Activated CD8-positive, alpha-beta memory T cell treated with anti-CD3 and anti-CD28 coated beads, Interleukin-2, amount 50 U/mL, for 1 hour (primary cell): ENCODE measurements at regions not wholly inside any gene's neighbourhood (a gene's known extent, or its start where the extent isn't known, plus 50 kb on each side); places are given as distances from the start of the nearest gene placed in this dataset.
"Not testable (repeated sequence)": the region's sequence is repeated elsewhere in the genome, so short reads cannot be mapped to it uniquely, and the experiment has no call there.

ENCODE experiments used
- DNase-seq: peaks from one replicate; pipeline ENCODE4 v3.0.0-alpha.2; 2020; ENCODE audit errors: extremely low read depth

DNA sequence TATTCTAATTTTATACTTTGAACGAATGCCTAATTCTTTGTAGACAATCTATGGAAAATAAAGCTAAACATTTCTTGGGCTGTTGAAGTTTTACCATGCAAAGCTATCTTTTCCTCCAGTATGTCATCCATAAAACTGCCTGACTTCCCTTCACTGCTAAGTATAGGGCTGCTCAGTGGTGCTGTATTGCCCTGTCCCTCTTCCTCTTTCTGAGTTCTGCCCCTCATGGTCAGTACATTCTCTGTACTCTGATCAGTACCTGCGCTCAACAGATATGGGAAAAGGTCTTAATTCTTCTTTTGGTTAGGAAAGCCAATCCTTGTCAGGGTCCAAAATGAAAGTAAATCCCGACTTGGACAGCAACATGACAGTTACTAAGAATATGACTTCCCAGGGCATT lies 321.9 kb downstream of the RAD51AP2 start:
- no peak for DNase-seq

DNA sequence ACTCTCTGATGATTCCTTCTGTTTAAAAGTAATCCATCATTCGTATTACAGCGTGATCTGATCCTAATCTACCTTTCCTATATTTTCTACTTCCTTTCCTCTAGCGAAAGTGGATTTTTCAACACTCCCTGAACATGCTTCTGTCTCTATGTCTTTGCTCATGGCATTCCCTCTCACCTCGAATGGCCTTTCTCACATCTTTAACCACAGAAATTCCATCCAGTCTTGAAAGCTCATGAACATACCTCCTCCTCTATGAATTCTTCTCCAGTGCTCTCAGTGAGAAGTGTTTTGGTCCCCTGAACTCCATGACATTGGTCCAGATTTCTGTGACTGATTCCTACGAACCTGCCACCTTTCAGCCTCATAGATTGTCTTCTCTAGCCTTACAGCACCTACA lies 323.2 kb downstream of the RAD51AP2 start:
- no peak for DNase-seq

DNA sequence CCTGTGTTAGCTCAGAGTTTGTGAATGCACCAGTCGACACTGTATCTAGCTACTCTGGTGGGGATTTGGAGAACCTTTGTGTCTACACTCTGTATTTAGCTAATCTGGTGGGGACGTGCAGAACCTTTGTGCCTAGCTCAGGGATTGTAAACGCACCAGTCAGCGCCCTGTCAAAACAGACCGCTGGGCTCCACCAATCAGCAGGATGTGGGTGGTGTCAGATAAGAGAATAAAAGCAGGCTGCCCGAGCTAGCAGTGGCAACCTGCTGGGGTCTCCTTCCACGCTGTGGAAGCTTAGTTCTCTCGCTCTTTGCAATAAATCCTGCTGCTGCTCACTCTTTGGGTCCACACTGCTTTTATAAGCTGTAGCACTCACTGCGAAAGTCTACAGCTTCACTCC lies 324.2 kb downstream of the RAD51AP2 start:
- DNase-seq, result no peak

DNA sequence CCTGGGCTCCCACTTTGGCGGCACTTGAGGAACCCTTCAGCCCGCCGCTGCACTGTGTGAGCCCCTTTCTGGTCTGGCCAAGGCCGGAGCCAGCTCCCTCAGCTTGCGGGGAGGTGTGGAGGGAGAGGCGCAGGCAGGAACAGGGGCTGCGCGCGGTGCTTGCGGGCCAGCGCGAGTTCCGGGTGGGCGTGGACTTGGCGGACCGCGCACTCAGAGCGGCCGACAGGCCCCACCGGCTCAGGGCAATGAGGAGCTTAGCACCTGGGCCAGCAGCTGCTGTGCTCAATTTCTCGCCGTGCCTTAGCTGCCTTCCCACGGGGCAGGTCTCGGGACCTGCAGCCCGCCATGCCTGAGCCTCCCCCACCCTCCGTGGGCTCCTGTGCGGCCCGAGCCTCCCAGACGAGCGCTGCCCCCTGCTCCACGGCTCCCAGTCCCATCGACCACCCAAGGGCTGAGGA lies 324.8 kb downstream of the RAD51AP2 start:
- not testable (repeated sequence) for DNase-seq

DNA sequence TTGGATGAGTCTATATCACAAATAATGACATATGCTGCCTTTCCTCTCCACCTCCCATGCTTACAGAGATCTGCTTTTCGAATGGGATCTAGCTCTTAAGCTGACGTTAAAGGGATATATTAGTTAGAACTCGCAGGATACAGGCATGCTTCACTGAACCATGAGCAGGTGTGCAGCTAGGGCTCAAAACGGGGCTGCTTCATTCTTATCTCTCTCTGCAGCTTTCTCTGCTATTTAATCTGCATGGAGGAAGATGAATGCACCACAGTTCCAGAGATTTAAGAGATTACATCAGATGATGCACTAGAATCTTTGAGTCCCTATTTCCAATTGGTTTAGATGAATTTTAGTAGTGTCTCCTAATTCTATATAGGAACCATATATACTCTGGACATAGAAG lies 327.0 kb downstream of the RAD51AP2 start:
- no peak for DNase-seq

DNA sequence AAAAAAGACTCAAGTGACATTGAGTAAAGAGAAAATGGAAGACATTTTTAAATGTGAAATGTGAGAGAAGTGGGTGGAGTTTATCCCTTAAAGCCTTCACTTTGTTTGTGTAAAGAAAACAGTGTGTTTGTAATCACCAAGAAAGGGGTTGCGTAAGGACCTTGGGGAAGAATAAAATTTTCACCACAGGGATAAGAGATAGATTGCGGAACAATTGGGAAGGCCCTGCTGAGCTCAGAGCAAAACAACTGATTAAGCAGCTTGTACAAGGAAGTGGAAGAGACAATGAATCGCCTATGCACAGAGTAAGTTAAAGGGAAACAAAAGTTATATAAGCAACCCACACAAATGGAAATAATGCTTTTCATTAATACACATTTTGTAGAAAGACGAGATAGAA lies 327.7 kb downstream of the RAD51AP2 start:
- DNase-seq, result no peak

DNA sequence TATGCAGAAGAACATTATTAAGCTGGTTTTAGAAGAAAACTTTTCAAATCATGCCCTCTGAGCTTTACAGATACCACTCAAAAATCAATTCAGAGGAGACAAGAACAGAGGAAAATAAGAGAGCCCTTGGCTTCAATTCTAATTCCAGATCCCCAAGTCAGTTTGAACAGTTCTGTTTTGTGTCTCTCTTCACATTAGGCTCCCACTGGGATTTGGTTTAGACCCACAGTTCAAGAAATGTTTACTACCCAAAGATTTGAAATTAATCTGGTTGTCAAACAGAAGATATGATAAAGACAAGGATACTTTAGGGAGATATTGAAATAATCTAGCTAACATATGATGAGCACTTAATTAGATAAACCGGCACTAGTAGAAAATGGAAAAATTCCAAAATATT lies 329.5 kb downstream of the RAD51AP2 start:
- no peak for DNase-seq

DNA sequence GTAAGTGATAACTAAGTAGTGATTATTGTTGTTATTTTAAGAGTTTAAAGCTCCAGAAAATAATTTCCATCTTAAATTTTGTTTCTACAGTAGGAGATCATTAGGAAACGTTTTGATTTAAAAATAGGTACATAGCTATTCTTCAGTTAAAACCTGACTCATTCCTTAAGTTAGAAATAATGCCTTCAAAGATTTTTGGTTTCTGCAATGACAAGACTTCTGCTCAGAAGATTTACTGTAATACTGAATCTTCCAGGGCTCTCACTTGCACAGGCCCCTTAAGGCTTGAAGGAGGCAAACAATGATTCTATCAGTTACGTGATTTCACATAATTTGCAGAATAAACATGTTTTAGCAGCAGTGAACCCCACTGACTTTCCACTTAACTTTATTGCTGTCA lies 333.7 kb downstream of the RAD51AP2 start:
- DNase-seq, result no peak

DNA sequence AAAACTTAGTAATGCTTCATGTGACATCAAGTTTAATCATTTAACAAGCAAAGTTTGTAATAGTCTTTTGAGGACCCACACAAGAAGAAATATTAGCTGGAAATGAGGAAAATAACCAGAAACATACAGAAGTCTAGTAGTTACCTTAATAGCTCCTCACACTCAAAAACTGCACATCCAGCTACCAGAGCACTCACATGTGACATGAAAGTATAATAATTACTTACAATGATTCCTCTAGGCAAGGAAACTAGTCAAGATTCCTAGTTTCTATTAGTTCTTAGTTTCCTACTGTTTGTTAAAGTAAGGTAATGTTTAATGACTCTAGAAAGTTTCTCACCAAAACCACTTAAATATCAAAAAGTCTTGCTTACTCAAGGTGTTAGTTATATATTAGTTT lies 335.8 kb downstream of the RAD51AP2 start:
- no peak for DNase-seq

DNA sequence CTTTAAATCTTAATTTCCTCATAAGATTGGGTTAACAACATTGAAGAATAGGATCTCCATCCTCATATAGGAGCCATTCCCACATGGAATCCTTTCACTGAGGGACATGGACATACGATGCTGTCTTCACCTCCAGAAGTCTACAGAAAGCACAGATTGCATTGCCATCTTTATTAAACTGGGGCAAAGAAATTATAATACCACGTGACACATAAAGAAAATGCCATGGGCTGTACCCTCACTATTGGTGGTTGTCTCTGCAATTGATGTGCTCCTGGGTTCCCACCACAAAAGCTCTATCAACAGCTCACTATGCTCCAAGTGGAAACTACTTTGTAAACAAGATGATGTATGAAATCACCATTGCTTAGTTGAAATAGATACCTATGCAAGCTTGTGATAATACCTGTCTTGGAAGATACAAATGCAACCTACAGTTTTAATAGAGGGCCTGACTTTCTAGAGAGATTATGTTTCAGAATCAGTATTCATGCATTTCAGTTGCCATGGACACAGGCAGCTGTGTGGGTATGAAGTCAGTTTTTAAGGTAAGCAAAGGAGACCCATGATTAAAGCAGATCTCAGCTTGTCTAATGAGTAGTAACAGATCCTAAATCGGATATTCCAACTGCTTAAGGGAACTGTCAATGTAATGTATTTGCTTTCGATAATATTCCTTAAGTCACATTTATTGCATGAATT lies 337.0 kb downstream of the RAD51AP2 start:
- no peak for DNase-seq

DNA sequence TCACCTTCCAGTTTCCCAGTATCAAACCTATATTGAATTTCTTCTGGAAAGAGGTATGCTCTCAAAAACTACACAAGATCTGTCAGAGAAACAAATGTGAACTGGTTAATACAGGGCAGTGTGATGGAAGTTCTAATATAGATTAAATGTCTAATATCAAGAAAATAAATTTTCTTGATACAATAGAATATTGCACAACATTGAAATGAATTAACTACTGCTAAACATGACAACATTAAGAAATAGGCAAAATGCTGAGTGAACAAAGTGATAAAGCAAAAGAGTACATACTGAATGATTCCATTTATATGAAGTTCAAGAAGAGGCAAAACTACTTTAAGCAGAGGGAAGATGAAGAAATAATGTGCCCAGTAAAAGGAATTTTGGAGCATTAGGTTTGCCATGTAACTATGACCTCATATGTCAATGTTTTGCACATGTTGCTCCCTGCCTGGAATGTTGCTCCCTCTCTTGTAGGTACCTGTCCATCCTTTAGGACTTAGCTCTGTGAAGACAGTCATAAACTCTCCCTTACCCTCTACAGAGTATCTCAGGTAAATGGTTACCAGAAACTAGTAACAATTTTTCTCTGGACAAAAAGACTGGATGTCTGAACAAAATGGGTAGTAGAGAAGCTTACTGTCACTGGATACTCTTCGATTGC lies 339.0 kb downstream of the RAD51AP2 start:
- DNase-seq, result no peak

DNA sequence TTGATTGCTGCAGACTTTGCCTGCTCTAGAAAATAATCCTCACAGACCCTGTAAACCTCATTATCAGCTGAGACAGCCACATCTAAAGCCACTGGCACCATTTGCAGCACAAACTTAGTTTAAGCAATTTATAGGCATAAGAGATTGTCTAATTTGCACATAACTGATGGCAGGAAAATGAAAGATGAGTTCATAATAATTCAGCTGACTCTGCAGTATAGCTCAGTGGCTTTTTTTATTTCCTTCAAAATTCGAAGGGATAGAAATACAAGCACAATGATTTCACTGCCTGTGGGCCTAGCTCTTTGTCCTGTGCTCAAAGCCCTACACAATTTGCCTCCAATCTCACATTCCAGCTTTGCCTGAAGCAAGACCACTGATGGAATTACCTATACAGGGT lies 341.2 kb downstream of the RAD51AP2 start:
- DNase-seq, result no peak

DNA sequence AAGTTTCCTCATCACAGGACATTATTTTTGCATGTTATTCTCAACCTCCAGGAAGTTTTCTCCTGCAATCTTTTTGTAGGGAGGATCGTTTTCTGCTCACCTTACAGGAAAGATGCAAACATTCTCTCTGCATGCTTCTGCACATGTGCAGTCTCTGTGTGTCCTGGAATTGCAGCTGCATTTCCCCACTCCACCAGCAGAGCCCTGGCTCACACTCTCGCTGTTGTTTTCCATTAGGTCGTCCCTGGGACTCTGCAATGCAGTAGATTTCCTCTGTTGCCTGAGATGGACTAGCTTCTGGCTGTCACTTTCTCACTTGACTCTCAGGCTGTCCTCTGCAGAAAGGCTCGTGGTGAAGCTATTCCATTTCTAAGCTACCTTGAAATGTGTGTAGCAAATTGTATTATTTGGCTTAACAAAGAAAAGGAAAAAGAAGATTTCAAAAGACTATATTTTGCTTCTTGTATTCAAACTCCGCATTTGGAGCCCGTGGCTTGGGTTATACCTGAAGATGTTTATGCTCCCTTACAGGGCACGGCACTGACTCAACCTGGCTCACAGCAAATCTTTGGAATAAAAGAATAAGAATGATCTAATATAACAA lies 346.7 kb downstream of the RAD51AP2 start:
- DNase-seq, result no peak

DNA sequence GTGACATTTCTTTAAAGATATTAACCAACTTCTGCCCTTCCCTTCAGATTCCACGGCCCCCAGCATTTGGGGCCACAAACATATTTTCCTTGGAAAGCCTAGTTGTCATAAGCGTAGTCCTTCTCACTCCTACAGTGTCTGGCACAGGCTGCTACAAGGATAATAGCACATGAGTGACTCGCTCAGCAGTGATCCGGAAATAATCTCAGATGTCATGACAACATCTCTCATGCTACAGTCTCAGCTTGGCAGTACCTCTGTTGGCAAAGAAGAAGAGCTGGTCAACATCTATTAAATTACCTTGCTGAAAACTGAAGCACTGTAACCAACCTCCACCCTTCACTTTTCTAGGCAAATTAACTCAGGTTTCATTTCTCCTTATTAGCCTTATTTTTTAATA lies 351.7 kb downstream of the RAD51AP2 start:
- no peak for DNase-seq

DNA sequence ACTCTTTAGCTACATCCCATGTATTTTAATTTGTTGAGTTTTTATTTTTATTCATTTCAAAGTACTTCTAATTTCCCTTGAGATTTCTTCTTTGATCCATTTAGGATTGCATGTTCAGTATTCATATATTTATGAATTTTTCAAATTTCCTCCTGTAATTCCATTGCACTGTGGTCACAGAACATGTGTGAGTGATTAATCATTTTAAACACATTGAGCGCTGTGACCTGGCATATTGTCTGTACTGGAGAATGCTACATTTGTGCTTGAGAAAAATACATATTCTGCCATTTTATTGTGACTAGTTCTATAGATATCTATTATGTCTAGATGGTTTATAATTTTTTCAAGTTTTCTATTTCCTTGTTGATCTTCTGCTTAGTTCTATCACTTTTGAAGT lies 353.7 kb downstream of the RAD51AP2 start:
- no peak for DNase-seq

DNA sequence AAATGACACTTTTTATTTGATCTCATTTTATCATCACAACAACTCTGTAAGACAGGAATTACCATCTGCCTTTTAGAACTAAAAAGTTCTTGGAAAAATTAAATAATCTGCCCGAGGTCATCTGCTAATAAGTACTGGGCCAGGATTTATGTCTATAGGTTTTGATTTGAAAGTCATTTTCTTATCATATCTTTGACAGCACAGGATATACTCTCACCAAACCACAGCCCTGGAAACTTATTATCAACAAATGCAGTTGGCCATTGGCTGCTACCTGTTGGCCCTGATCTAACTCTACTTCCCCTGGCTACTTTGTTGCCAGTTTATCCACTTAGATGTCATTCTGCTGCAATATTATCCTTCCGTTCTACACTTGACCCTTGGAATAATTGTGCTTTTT lies 354.6 kb downstream of the RAD51AP2 start:
- DNase-seq, result no peak

DNA sequence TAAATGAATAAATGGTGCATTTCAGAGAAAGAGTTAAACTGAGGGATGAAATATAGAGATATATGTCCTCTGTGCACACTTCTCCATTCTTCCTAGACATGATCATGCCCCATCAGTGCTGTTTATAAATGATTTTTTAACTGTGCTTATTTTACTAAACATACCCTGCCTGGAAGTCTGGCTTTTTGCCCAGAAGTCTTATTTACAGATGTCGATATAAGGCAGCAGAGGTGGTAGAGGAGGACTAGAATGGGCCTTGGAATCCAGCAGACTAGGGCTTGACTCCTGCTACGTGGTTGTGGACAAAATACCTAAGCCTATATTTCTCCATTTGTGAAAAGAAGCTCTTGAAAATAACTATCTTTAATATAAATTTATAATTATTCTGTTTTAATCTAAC lies 355.5 kb downstream of the RAD51AP2 start:
- DNase-seq, result no peak

DNA sequence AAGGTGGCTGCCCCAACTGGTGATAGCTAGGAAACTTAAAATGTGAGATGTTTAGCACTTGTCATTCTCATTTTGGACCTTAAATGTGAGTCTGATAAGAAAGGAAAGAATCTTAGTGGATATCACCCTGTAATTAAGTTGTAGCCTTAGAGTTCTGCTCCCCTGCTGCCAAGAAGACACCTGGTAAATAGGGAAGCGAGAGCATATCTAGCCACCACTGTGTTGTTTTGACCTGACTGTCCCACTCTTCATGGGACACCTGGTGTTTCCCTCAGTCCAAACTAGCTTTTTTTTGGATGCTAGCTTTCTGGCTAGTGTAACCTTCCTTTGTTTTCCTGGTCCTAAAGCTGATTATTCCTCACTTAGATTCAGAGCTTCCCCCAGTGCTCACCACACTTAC lies 357.6 kb downstream of the RAD51AP2 start:
- no peak for DNase-seq

DNA sequence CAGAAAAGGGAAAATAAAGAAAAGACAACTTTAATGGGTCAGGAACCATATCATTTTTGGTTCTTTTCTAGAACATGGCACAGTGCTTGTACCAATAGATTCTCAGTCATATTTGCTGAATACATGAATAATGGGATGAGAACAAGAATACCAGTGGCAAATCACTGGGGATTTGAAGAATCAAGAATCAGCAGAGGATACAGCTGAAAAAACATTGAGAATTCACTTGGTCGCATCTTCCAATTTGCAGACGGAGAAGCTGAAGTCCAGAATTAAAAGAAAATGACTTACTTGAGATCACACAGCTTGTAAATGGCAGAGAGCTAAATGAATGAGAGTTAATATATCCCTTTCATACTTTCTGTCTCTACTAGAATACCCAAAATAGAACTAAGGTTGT lies 362.2 kb downstream of the RAD51AP2 start:
- no peak for DNase-seq

DNA sequence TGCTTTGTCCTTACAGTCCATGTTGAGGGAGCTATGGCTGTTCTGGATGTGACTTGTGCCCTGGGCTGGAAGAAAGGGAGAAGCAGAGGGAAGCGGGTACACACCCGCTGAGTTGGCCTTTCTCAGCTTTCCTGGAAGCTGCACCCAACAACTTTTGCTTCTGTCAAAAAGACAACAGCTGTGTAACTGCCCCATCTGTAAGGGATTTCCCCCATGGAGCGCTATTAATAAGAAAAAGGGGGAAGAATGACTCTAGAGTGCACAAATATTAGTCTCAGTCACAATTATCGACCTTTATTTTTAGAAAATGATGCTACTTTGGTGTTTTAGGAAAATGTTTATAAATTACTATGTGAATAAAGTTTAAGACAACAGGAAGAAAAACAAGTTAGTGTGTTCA lies 368.3 kb downstream of the RAD51AP2 start:
- no peak for DNase-seq

DNA sequence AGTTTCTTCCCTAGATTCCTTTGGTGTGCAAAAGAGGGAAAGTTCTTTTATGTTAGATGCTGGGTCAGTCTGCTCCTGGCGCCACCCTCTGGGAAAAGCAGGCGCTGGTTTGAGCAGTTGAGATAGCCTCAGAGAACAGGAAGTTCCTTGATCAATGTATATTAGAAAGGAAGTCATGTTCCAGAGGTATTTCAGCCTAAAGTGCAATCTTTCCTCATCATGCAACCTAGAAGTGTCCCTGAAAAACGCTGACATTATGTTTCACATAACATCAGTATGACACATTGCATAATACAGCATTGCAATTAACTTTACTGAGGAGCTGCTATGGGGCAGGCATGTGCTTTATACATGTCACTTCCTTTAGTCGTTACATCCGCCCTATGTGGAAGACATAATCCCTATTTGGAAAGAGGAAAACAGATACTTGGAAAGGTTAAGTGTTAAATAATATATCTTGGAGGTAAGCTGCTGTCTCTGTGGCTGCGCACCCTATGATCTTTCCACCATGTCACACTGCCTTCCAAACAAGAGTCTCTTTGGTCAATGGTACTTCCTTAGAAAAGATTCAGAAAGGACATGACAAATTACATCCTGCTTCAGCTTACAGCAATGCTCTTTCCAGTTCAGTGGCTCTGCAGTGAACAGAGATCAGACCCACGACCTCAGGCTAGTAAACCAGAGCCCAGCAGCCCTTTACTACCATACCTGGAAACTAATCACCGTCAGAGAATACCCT lies 369.7 kb downstream of the RAD51AP2 start:
- DNase-seq, result no peak

DNA sequence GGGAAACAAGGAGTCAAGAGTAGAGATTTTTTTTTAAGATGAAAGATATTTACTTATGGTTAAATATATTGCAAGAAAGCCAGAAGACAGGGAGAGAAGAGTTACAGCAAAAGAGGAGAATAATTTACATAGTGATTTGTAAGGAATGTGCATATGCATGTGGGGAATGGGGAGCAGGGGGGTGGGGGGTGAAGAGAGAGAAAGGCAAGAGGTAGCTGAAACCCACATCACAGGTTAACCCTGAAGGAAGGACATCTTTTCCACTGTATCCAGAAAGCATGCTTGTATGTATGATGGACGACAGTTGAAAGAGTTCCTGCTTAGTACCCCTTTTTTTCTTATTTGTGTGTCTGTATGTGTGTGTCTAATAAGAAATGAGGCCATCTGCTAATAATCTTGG lies 371.9 kb downstream of the RAD51AP2 start:
- DNase-seq, result no peak

DNA sequence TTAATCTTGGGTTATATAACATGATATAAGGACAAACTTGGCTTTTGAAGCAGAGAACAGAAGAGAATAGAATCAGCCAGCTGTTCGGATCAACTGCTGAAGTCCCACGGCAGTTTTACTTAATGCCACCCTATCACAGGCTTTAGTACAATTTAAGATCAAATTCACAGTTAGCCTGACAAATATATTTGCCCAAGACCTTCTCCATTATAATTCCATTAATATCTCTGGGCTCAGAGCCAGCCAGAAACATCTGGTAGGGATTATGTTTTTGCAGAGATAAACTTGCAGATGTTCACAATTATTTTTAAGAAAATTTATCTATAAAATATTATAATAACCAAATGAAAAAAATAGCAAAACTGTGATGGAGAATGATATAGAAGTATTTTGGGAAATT lies 381.4 kb downstream of the RAD51AP2 start:
- no peak for DNase-seq
